NT2/D1 (cell line): ENCODE measurements at regions not wholly inside any gene's neighbourhood (a gene's known extent, or its start where the extent isn't known, plus 50 kb on each side); places are given as distances from the start of the nearest gene placed in this dataset.

ENCODE experiments used
- DNase-seq: peaks from one replicate; pipeline ENCODE4 v3.0.0-alpha.2; 2011; ENCODE audit warnings: low read depth, low spot score
- H3K27me3 ChIP-seq: 2 replicates; pipeline ENCODE4 v1.6.0; 2011; ENCODE audit warnings: mild to moderate bottlenecking; ENCODE audit not compliant: insufficient read length, insufficient read depth
- H3K36me3 ChIP-seq: 2 replicates; pipeline ENCODE4 v1.6.1; 2011; ENCODE audit warnings: mild to moderate bottlenecking, low read length, mixed read lengths; ENCODE audit not compliant: insufficient read depth, insufficient read length
- H3K4me1 ChIP-seq: 2 replicates; pipeline ENCODE4 v1.5.1; 2011; ENCODE audit not compliant: insufficient read depth, insufficient read length
- H3K4me3 ChIP-seq: 2 replicates; pipeline ENCODE4 v1.5.1; 2011; ENCODE audit warnings: low read depth; ENCODE audit not compliant: insufficient read length
- H3K9ac ChIP-seq: 2 replicates; pipeline ENCODE4 v1.6.0; 2011; ENCODE audit warnings: low read depth; ENCODE audit not compliant: insufficient read length
- H3K9me3 ChIP-seq: 2 replicates; pipeline ENCODE4 v1.5.1; 2011; ENCODE audit warnings: mild to moderate bottlenecking, low read length; ENCODE audit not compliant: insufficient read depth
- SUZ12 ChIP-seq: IDR thresholded peaks from 2 replicates; pipeline ENCODE4 v1.6.1; 2011; ENCODE audit not compliant: insufficient read length, insufficient read depth; ENCODE audit errors: extremely low read depth
- YY1 ChIP-seq: IDR thresholded peaks from 2 replicates; pipeline ENCODE4 v1.6.1; 2011; ENCODE audit not compliant: insufficient read length, insufficient read depth
- ZNF274 ChIP-seq: IDR thresholded peaks from 2 replicates; pipeline ENCODE4 v1.6.1; 2011; ENCODE audit warnings: mild to moderate bottlenecking, low read depth, low read length

- TF ChIP-seq SUZ12 (no peak), ZNF274 (no peak), YY1 (no peak)
- no peaks in the 10 kb centered on the region for H3K4me1 ChIP-seq
- no peaks in the 10 kb centered on the region for H3K36me3 ChIP-seq
- H3K9ac ChIP-seq = no peak overlapping the region
- DNase-seq = no peak
- no peaks in the 10 kb centered on the region for H3K27me3 ChIP-seq
- peaks cover 17% of the 10 kb centered on the region for H3K9me3 ChIP-seq
- H3K4me3 ChIP-seq = no peak overlapping the region
Observed at GRCh38 chr6:78390066-78390465, 477.3 kb upstream of the IRAK1BP1 start.

GRCh38 chr6:78397499-78397898, 469.9 kb upstream of the IRAK1BP1 start:
- Histone ChIP-seq H3K9me3 (no peaks in the 10 kb centered on the region), H3K27me3 (no peaks in the 10 kb centered on the region), H3K4me3 (no peak overlapping the region), H3K9ac (no peak overlapping the region), H3K36me3 (no peaks in the 10 kb centered on the region), H3K4me1 (no peaks in the 10 kb centered on the region)
- DNase-seq = no peak
- TF ChIP-seq ZNF274 = no peak

GRCh38 chr6:78398292-78398691, 469.1 kb upstream of the IRAK1BP1 start:
- H3K4me1 ChIP-seq = no peaks in the 10 kb centered on the region

GRCh38 chr6:78400076-78400475, 467.3 kb upstream of the IRAK1BP1 start:
- no peaks in the 10 kb centered on the region for H3K27me3 ChIP-seq
- H3K9me3 ChIP-seq = no peaks in the 10 kb centered on the region
- H3K36me3 ChIP-seq = no peaks in the 10 kb centered on the region
- no peak overlapping the region for H3K4me3 ChIP-seq
- DNase-seq = no peak
- TF ChIP-seq YY1 (no peak), ZNF274 (no peak), SUZ12 (no peak)
- no peaks in the 10 kb centered on the region for H3K4me1 ChIP-seq
- H3K9ac ChIP-seq = no peak overlapping the region

More at GRCh38 chr6:78398292-78398691, 469.1 kb upstream of the IRAK1BP1 start:
- TF ChIP-seq YY1 = no peak
- no peak for TF ChIP-seq SUZ12
- TF ChIP-seq ZNF274 = no peak
- no peaks in the 10 kb centered on the region for H3K36me3 ChIP-seq
- H3K9ac ChIP-seq = no peak overlapping the region
- H3K27me3 ChIP-seq = no peaks in the 10 kb centered on the region
- no peak overlapping the region for H3K4me3 ChIP-seq
- H3K9me3 ChIP-seq = no peaks in the 10 kb centered on the region
- no peak for DNase-seq

- Histone ChIP-seq H3K4me3 (no peak overlapping the region), H3K9me3 (no peaks in the 10 kb centered on the region), H3K4me1 (no peaks in the 10 kb centered on the region)
Observed at GRCh38 chr6:78427386-78427785, 440.0 kb upstream of the IRAK1BP1 start.

GRCh38 chr6:78430521-78430920, 436.8 kb upstream of the IRAK1BP1 start:
- Histone ChIP-seq H3K36me3 (no peaks in the 10 kb centered on the region), H3K4me3 (no peak overlapping the region), H3K9me3 (no peaks in the 10 kb centered on the region), H3K4me1 (no peaks in the 10 kb centered on the region), H3K9ac (no peak overlapping the region), H3K27me3 (no peaks in the 10 kb centered on the region)
- TF ChIP-seq SUZ12 (no peak), ZNF274 (no peak), YY1 (no peak)
- DNase-seq = no peak

More at GRCh38 chr6:78427386-78427785, 440.0 kb upstream of the IRAK1BP1 start:
- Histone ChIP-seq H3K36me3 (no peaks in the 10 kb centered on the region), H3K9ac (no peak overlapping the region), H3K27me3 (no peaks in the 10 kb centered on the region)
- no peak for DNase-seq
- TF ChIP-seq SUZ12 (no peak), YY1 (no peak), ZNF274 (no peak)

- Histone ChIP-seq H3K27me3 (no peaks in the 10 kb centered on the region), H3K36me3 (no peaks in the 10 kb centered on the region), H3K9me3 (no peaks in the 10 kb centered on the region), H3K4me3 (no peak overlapping the region), H3K4me1 (no peaks in the 10 kb centered on the region), H3K9ac (no peak overlapping the region)
- DNase-seq = no peak
- TF ChIP-seq SUZ12 = no peak
- TF ChIP-seq YY1 = no peak
- no peak for TF ChIP-seq ZNF274
Observed at GRCh38 chr6:78435671-78436070, 431.7 kb upstream of the IRAK1BP1 start.

- TF ChIP-seq SUZ12 (no peak), YY1 (no peak), ZNF274 (no peak)
- Histone ChIP-seq H3K36me3 (no peaks in the 10 kb centered on the region), H3K4me1 (no peaks in the 10 kb centered on the region), H3K4me3 (no peak overlapping the region), H3K9ac (no peak overlapping the region), H3K9me3 (no peaks in the 10 kb centered on the region), H3K27me3 (no peaks in the 10 kb centered on the region)
- DNase-seq = no peak
Observed at GRCh38 chr6:78436335-78436734, 431.0 kb upstream of the IRAK1BP1 start.
